Stimulated activated CD4-positive, alpha-beta T cell treated with anti-CD3 and anti-CD28 coated beads, Interleukin-2, amount 100 ng/mL, for 24 hours (primary cell): ENCODE measurements at regions not wholly inside any gene's neighbourhood (a gene's known extent, or its start where the extent isn't known, plus 50 kb on each side); places are given as distances from the start of the nearest gene placed in this dataset.
"Not testable (repeated sequence)": the region's sequence is repeated elsewhere in the genome, so short reads cannot be mapped to it uniquely, and the experiment has no call there.

Experiments used
- DNase-seq, 2 donors: peaks; one replicate each; pipeline ENCODE4 v3.0.0-alpha.2; 2020

- DNase-seq: no peak
These were observed 108.5 kb downstream of the FEM1C start for GRCh38 chr5:115435778-115436712.

DNA sequence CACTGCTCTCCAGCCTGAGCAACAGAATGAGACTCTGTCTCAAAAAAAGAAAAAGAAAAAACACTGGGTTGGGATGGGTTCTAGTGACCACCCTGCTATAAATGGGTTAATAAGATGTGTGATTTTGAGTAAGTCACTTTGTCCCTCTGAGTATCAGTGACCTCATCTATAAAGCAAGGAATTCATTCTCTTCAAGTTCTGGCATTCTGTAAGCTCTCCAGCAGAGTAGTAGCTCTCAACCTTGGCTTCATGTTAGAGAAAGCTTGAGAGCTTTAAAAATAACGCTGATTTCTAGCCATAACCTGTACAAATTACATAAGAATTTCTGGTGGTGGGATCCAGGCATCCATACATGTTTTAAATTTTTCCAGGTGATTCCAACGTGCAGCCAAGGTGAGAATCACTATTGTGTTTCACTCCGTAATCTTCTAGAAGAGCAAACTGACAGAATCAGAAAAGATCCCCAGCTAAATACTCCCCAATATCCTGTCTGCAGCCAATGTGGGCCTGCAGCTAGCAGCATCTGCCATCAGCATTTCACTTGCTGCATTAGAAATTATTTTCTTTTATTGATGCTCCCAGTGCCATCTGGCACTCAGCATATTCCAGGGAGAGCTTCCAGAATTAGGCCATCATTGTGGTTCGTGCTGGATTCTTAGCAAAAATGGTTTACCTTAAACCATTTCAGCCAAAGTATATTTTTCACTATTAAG, 109.4 kb downstream of the FEM1C start:
- DNase-seq: no peak

DNA sequence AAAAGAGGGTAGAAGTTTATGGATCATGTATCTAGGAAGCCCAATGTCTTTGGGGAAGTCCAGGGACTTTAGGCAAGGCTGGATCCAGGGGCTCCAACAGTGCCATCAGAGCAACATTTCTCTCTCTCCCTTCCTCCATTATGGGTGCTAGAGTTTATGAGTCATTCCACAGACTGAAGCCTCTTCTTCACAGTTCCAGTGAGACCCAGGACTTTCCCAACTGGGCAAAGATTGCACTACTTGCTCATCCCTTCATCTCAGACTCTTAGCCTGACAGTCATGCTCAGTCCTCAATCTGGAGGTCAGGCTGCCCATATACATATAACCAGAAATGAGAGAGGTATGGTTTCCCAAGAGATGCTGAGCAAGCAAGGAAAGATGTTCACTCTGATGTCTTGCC, 110.7 kb downstream of the FEM1C start:
- no peak for DNase-seq

DNA sequence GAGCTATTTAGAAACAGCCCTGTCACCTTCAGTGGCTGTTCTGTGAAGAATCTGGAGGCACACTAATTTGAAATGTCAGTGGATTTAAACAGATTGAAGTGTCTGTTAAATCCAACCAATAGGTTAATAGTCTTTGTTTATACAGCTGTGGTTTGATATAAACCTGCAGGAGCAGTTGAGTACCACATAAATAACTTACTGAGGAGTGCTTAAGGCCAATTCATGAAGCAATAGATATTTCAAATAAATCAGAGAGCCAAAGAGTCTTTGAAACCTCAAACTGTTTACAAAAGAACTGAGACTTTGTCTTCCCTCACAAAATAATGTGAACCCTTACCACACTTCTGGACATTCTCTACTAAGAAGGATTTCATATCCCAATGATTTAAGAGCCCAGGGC, 111.9 kb downstream of the FEM1C start:
- DNase-seq: no peak

- DNase-seq: no peak
These were observed 113.5 kb downstream of the FEM1C start for GRCh38 chr5:115431116-115431515.

DNA sequence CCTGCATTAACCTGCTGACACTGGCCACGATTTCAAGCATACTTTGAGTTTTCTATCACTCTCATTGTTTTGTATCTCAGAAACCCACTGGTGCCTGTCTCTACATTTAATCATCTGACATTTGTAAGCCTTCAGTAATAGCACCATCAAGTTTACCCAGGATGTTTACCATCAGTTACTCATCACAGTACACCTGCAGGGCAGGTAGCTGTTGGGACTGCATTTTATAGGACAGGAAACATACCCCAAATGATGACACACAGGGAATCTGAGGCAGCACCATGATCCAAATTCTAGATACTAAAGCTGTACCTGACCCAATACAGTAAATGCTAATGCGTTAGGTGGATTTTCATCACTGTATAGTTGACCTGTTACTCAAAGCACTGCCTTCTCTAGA, 114.2 kb downstream of the FEM1C start:
- DNase-seq: no peak

DNA sequence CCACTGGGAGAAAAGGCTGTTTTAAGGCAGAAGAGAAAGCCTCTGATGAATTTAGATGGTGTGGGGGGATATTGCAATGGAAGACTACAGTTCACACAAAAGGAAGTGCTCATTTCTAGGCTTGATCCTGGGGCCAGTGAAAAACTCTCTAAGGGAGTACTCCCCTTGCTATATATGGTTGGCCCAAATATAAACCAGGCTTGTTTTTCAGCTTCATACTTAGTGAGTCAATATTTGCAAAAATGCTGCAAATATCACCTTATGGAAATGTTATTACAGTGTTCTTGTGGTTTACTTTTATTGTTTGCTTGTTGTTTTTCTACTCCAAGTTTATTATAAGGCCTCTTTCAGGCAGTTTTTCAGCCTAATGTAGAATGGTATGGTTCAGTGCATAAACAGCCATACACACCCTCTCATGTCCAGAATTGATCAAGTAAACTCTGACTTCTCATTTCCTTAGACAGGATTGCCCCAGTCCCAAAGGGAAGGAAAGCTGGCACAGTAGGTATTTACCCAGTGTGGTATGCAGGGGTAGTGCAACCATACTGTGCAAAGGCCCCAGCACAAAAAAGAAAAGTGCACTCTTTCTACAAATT, 115.1 kb downstream of the FEM1C start:
- DNase-seq: no peak

- DNase-seq: no peak
These were observed 115.9 kb downstream of the FEM1C start for GRCh38 chr5:115428676-115429075.

DNA sequence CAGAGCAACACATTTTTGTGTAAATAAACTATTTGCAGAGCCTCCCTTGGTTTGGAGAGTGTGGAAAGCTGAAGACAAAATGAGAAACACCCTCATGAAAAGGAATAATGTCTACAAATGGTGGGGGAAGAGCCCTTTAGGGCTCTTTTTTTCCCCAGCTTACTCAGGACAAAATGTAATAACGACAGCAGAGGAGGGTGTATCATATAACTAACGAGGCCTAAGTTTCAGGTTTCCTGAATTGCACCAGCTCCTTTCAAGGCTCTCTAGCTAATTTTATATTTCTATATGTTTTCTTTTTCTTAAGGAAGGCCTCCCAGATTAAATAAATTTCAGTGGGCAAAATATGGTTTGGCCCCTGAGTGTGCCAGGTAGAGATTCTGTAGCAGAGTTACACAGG, 116.3 kb downstream of the FEM1C start:
- no peak for DNase-seq

- no peak for DNase-seq
These were observed 120.1 kb downstream of the FEM1C start for GRCh38 chr5:115424446-115424845.

GRCh38 chr5:115424030-115424429, 120.5 kb downstream of the FEM1C start:
- no peak for DNase-seq

- no peak for DNase-seq
These were observed 121.0 kb downstream of the FEM1C start for GRCh38 chr5:115423541-115423940.

DNA sequence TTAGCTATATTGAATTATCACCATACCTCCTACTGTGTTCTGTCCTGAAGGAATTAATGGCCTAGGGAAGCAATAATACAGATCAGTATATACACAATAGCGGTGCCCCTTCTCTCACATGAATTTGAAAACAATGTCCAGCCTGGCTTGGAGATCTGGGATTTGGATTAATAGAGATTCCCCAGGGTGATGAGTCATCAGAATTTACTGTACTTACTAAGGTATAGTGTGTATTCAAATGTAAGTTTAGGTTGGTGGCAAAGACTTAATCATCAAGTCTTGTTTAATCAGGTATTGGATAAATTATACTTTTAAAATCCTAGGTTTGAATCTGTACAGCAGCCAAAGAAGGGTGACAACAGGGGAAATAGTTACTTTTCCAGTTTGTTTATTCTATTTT, 121.5 kb downstream of the FEM1C start:
- no peak for DNase-seq

GRCh38 chr5:115420812-115421211, 123.8 kb downstream of the FEM1C start:
- not testable (repeated sequence) for DNase-seq

DNA sequence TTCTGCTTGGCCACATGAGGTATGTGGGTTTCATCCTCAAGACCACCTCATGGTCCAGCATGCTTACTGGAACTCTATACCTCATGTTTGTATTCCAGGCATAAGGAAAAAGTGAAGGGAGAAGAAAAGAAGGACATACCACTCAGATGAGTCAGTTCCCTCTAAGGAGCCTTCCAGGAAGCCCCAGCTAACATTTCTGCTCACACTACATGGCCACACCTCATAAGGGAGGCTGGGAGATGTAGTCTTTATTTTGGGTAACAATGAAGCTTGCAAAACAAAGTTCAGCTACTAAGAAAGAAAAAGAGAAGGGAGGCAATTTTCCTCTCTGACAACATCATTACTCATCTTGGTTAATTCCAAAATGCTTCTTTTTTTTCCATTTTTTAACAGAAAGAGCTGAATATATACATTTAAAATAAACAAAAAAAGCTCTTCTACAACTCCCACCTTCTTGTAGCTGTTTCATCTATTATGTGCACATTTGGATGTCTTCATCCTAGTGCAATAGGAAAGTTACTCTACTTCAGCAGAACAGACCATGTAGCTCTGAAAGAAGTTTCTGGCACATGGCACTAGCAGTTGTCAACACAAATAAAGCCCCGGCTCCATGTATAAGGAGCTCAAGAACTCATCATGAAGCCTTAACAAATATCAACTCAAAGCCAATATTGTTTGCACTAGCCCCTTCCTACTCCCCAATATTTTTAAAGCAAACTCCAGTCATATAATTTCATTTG, 123.6 kb upstream of the CCDC112 start:
- no peak for DNase-seq

- no peak for DNase-seq
These were observed 122.3 kb upstream of the CCDC112 start for GRCh38 chr5:115418788-115419187.

DNA sequence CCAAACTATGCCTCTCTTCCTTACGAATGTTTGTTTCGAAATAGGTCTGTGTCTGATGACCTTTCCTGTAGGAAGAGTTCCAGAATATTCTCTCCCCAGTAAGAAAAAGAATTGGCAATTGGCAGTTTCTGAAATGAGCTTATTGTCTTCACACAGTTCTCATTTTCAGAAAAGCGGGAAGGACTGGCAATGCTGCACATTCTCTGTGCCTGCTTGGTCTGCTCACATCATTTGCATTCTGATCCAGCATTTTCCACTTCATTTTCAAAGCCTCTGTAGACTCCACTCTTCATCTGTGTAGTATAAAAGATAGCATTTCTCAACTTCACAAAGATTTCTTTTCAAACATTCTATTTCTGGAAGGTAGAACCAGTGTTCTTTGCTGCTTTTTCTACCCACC, 120.6 kb upstream of the CCDC112 start:
- DNase-seq: no peak

GRCh38 chr5:115415143-115415491, 118.7 kb upstream of the CCDC112 start:
- no peak for DNase-seq

DNA sequence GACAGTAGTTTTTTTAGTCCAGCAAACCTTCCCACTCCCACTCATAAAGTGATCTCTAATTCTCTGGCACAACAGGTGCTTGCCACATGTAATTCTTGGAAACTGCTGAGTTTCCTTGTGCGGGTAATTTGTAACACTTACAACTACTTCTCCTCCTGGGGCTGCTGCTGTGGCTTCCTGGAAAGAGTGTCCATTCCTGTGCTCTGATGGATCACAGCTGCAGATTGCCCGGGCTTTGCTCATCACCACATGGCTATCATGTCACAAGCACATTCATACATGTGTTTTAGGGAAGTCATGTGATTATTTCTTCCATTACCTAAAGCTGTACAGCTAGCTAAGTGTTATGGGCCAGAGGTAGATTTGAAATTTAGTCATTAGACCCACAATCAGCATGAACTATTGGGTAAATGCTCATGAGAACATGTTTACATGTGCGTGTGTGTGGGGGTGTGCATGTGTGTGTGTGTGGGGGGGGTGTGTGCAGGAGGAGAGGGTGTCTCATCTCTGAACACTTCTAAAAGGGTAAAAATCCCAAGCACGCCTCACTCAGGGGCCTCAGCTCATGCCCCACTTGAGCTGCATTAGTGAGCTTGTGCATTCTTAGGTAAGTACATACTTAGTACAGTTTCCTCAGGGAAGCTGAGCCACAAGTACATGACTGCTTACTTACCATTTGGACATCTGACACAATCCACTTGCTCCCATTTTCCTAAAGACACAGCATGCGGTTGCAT, 118.1 kb upstream of the CCDC112 start:
- DNase-seq: no peak

GRCh38 chr5:115413651-115414050, 117.2 kb upstream of the CCDC112 start:
- no peak for DNase-seq

DNA sequence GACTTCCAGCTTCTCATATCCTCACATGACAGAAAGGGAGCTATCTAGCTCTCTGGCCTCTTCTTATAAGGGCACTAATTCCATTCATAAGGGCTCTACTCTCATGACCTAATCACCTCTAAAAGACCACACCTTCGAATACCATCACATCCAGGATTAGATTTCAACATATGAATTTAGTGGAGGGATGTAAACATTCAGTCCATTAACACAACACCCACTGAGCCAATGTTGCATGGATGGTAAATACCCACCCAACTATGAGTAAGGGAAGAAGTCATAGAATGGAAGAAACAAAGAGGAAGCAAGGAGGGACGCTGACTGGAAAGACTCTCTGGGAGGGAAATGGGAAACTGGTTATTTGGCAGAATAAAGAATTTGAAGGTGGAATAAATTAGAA, 112.6 kb upstream of the CCDC112 start:
- DNase-seq: no peak

GRCh38 chr5:115402822-115403577, 106.5 kb upstream of the CCDC112 start:
- no peak for DNase-seq
